Activated naive CD4-positive, alpha-beta T cell treated with anti-CD3 and anti-CD28 coated beads for 36 hours (primary cell): ENCODE measurements at regions not wholly inside any gene's neighbourhood (a gene's known extent, or its start where the extent isn't known, plus 50 kb on each side); places are given as distances from the start of the nearest gene placed in this dataset.

ENCODE experiments used
- CTCF ChIA-PET: fragments of 350-600 bp; sonication (Branson Sonifier 250); formaldehyde crosslinking; loops from one replicate; lab custom pipeline; 2021; ENCODE audit warnings: antibody characterized with exemption; lab: Charles Lee
- DNase-seq: peaks from one replicate; pipeline ENCODE4 v3.0.0-alpha.2; 2020
- H3K27ac Mint-ChIP-seq: one replicate; pipeline ENCODE4 v1.8.0; 2021; ENCODE audit warnings: mild to moderate bottlenecking, mixed read lengths
- H3K27me3 Mint-ChIP-seq: one replicate; pipeline ENCODE4 v1.8.0; 2021; ENCODE audit warnings: low read depth, mixed read lengths
- H3K36me3 Mint-ChIP-seq: one replicate; pipeline ENCODE4 v1.8.0; 2021; ENCODE audit warnings: low read depth, mixed read lengths
- H3K4me1 Mint-ChIP-seq: one replicate; pipeline ENCODE4 v1.8.0; 2021; ENCODE audit warnings: low read depth, mixed read lengths
- H3K4me3 Mint-ChIP-seq: one replicate; pipeline ENCODE4 v1.8.0; 2021; ENCODE audit warnings: mild to moderate bottlenecking, moderate library complexity, mixed read lengths
- H3K9me3 Mint-ChIP-seq: one replicate; pipeline ENCODE4 v1.8.0; 2021; ENCODE audit warnings: mixed read lengths
- intact Hi-C: fragments of 100-400 bp; cut with micrococcal nuclease; formaldehyde crosslinking; loops from one replicate; pipeline ENCODE4 v1.15.1; 2023

DNA sequence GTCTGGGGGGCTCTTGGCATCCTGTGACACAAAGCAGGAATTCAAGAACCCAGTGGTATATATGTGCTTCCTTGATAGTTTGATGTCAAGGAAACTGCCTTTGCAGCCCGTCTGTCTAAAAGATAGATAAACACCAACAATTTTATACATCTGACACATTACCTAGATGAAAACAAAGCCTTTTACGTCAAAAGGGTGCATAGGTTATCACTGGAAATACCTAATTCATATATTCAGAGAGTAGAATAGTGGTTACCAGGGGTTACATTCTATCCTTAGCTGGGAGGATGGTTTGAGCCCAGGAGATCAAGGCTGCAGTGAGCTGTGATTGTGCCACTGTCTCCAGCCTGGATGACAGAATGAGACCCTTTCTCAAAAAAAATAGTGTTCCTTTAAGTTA, 356.9 kb upstream of the RASGRP1 start:
- Mint-ChIP-seq H3K27ac (no peak overlapping the region), H3K27me3 (no peaks in the 10 kb centered on the region), H3K36me3 (no peaks in the 10 kb centered on the region), H3K4me1 (no peaks in the 10 kb centered on the region), H3K4me3 (no peak overlapping the region), H3K9me3 (no peaks in the 10 kb centered on the region)
- DNase-seq = no peak
- CTCF ChIA-PET = no interaction called here
- intact Hi-C loops = no loop called here

DNA sequence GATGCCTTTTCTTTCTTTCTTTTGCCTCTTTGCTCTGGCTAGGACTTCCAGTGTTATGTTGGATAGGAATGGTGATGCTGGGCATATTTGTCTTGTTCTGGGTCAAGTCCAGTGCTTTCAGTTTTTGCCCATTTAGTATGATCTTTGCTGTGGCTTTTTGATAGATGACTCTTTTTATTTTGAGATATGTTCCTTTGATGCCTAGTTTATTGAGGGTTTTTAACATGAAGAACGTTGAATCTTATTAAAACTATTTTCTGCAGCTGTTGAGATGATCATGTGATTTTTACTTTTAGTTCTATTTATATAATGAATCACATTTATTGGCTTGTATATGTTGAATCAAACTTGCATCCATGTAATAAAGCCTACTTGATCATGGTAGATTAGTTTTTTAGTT, 363.8 kb upstream of the RASGRP1 start:
- H3K9me3 Mint-ChIP-seq = no peaks in the 10 kb centered on the region
- no peak overlapping the region for H3K4me3 Mint-ChIP-seq
- intact Hi-C loops = no loop called here
- CTCF ChIA-PET = no interaction called here
- no peaks in the 10 kb centered on the region for H3K36me3 Mint-ChIP-seq
- peaks cover 5% of the 10 kb centered on the region for H3K27me3 Mint-ChIP-seq
- no peak for DNase-seq
- no peaks in the 10 kb centered on the region for H3K4me1 Mint-ChIP-seq
- no peak overlapping the region for H3K27ac Mint-ChIP-seq

DNA sequence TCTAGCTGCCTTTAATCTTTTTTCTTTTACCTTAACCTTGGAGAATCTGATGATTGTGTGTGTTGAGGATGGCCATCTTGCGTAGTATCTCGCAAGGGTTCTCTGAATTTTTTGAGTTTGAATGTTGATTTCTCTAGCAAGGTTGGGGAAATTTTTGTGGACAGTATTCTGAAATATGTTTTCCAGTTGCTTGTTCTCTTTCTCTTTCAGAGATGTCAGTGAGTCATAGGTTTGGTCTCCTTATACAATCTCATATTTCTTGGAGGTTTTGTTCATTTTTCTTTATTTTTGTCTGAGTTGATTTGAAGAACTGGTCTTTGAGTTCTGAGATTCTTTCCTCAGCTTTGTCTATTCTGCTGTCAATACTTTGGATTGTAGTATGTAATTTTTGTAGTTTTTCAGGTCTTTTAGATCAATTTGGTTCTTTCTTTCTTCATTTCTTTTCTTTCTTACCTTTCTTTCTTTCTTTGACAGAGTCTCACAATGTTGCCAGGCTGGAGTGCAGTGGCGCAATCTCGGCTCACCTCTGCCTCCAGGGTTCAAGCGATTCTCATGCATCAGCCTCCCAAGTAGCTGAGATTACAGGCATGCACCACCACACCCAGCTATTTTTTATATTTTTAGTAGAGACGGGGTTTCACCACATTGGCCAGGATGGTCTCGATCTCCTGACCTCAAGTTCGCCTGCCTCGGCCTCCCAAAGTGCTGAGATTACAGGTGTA, 366.4 kb upstream of the RASGRP1 start:
- H3K36me3 Mint-ChIP-seq = no peaks in the 10 kb centered on the region
- no peaks in the 10 kb centered on the region for H3K4me1 Mint-ChIP-seq
- no peak overlapping the region for H3K27ac Mint-ChIP-seq
- DNase-seq = no peak
- CTCF ChIA-PET = no interaction called here
- intact Hi-C loops = no loop called here
- no peak overlapping the region for H3K4me3 Mint-ChIP-seq
- peaks cover 12% of the 10 kb centered on the region for H3K27me3 Mint-ChIP-seq
- H3K9me3 Mint-ChIP-seq = no peaks in the 10 kb centered on the region

DNA sequence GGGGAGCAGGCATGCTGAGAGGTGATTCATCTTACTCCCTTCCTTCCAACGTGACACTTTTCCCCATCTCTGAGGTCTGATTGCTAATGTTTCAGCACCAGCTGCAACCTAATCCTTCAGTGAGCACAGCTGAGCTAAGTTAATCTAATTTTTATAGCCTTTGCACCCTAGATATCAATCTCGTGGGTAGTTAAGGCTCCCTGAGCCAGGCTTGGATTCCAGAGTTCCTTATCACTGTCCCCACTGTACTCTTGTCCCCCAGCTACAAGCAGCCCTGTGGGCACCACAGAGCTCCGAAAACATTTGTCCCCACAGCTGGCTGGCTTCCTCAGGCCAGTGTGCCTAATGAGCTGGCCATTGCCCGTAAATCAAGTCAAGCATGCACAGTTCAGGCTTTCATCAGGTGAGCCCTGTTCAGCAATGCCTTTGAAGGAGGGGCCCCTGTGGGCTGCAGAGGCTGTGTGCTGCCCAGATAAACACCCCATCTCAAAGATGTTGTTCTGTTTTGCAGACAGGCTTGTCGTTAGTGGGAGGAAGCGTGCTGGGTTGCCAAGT, 376.9 kb upstream of the RASGRP1 start:
- Mint-ChIP-seq H3K9me3 (no peaks in the 10 kb centered on the region), H3K36me3 (no peaks in the 10 kb centered on the region), H3K27ac (no peak overlapping the region), H3K4me1 (no peaks in the 10 kb centered on the region), H3K4me3 (no peak overlapping the region), H3K27me3 (peaks cover 3% of the 10 kb centered on the region)
- no peak for DNase-seq
- intact Hi-C loops = no loop called here
- CTCF ChIA-PET = no interaction called here

DNA sequence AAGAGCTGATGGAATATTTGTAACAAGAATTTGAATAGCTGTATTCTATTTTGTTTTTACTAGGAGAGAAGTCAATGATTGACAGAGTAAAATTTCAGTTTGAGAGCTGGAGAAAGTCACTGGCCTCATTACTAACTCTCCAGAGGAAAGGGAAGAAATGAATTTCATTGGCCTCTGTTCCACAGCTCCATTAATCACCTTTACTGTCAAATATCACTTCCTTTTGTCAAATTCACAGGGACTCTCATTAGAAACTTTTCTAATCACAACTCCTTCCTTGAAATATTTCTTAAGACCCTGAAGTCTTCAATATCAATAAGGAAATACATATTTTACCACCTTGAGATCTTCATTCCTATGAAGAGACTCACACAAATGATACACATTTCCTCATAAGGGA, 379.9 kb upstream of the RASGRP1 start:
- Mint-ChIP-seq H3K27ac (no peak overlapping the region), H3K27me3 (peaks cover 6% of the 10 kb centered on the region), H3K9me3 (no peaks in the 10 kb centered on the region), H3K36me3 (no peaks in the 10 kb centered on the region), H3K4me3 (no peak overlapping the region), H3K4me1 (no peaks in the 10 kb centered on the region)
- intact Hi-C loops = no loop called here
- CTCF ChIA-PET = no interaction called here
- DNase-seq = no peak

DNA sequence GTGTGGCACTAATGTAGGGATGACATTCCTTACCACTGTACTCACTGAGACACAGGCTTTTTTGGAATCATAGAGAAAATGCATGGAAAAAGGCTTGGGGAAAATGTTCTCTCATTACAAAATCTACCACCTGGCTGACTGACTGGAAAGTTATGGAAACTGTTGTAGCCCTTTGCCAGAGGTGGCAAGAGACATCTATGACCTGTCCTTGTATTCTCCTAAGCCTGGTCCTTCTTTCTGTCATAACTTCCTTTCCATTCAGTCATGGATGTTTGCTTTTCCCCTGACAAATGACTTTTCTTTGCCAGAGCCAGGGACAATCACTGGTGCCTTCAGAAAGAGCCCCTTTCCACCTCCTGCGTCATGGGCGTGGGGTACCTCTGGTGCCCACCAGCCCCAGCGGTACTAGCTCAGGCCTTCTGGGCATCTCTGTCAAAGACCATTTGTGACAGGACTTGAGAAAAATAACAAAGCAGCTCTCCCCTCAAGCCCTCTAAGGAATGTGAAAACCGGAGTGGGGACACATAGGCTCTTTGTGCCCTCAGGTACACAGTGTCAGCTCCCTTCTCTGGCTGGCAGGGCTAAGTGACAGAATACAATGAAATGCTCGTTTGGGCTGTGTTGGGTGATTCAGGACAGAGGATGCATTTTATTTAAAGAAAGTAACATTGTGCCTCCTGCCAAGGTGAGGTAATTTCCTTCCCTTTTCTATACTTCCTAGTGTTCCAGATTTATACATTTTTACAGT, 381.1 kb upstream of the RASGRP1 start:
- Mint-ChIP-seq H3K4me1 (no peaks in the 10 kb centered on the region), H3K4me3 (no peak overlapping the region), H3K27ac (no peak overlapping the region), H3K27me3 (peaks cover 7% of the 10 kb centered on the region), H3K9me3 (no peaks in the 10 kb centered on the region), H3K36me3 (no peaks in the 10 kb centered on the region)
- CTCF ChIA-PET = interaction anchor here (0.6 kb wide), 1 partner anchor 932 kb away, joined by 4 read pairs; no protein-coding TSS in a partner anchor
- intact Hi-C loops = no loop called here
- DNase-seq = no peak

DNA sequence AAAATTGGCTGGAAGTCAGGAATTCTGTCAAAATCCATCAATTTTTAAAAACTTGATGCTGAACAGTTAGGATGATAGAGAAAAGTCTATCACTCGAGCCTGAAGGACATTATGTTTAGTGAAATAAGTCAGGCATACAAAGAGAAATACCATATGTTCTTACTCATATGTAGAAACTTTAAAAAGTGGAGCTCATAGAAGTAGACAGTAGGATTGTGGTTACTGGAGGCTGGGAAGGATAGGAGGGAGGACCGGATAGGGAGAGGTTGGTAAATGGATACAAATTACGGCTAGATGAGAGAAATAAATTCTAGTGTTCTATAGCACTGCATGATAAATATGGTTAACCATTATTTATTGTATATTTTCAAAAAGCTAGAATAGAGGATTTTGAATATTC, 389.5 kb upstream of the RASGRP1 start:
- CTCF ChIA-PET = interaction anchor here (1.0 kb wide), 1 partner anchor 137 kb away, joined by 3 read pairs; no protein-coding TSS in a partner anchor
- Mint-ChIP-seq H3K27me3 (peaks cover 4% of the 10 kb centered on the region), H3K36me3 (no peaks in the 10 kb centered on the region), H3K4me1 (no peaks in the 10 kb centered on the region), H3K4me3 (no peak overlapping the region), H3K27ac (no peak overlapping the region), H3K9me3 (no peaks in the 10 kb centered on the region)
- intact Hi-C loops = no loop called here
- DNase-seq = no peak

DNA sequence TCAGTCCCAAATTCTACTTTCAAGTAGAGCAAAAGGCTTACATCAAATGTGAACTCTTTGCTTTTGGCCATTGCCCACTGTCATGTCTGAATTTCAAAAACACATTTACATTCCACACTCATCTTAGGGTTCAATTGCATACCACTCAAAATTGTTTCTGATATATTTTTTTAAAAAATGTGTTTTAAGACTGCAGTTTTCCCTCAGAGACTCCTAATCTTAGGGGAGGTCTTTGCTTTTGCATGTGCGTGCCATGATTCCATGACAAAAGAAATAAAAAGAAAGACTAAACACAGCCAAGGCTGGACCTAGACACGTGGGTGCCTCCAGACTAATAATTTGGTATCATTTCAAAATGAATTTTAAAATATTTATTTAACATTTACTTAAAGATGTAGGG, 396.8 kb upstream of the RASGRP1 start:
- Mint-ChIP-seq H3K9me3 (no peaks in the 10 kb centered on the region), H3K27ac (no peak overlapping the region)
- CTCF ChIA-PET = no interaction called here

DNA sequence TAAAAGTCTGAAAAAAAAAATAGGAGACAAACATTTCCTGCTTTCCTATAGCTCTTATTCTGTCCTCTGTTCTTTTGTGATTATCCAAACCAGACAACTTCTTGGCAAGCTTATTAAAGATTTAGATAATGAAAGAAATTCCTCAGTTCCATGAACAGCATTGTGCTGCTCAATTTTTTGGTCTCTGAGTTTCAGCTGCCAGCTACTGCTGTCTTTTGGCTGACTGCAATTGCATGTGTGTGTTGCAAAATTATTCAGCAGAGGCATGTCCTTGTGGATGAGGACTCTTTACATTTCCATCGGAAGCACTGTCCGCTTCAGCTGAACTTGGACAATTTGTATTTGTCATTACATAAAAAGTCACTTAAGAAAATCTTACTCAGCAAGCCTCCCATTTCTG, 397.3 kb upstream of the RASGRP1 start:
- H3K27ac Mint-ChIP-seq = no peak overlapping the region
- DNase-seq = no peak
- H3K4me1 Mint-ChIP-seq = no peaks in the 10 kb centered on the region
- no peak overlapping the region for H3K4me3 Mint-ChIP-seq
- H3K27me3 Mint-ChIP-seq = peaks cover 9% of the 10 kb centered on the region
- CTCF ChIA-PET = no interaction called here
- H3K9me3 Mint-ChIP-seq = no peaks in the 10 kb centered on the region
- intact Hi-C loops = no loop called here
- no peaks in the 10 kb centered on the region for H3K36me3 Mint-ChIP-seq

More for the DNA sequence above, 396.8 kb upstream of the RASGRP1 start:
- no peaks in the 10 kb centered on the region for H3K4me1 Mint-ChIP-seq
- peaks cover 4% of the 10 kb centered on the region for H3K27me3 Mint-ChIP-seq
- intact Hi-C loops = no loop called here
- no peak for DNase-seq
- no peaks in the 10 kb centered on the region for H3K36me3 Mint-ChIP-seq
- no peak overlapping the region for H3K4me3 Mint-ChIP-seq

DNA sequence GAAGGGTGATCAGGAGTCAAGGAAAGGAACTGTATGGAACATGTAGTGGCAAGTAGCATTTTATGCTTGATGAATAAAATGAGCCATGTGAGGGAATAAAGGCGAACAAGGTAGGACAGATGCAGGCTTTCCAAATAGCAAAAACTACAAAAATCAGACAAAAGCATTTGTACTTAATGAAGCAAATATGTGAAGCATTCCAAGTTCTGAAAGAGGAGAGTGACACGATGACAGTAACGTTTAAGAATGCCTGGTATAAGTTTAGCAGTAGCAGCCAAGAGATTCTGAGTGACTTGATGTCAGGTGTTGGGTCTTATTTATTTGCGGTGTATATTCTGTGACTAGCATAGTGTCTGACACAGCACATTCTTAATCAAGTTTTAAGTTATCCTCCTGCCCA, 408.2 kb upstream of the RASGRP1 start:
- intact Hi-C loops = no loop called here
- DNase-seq = no peak
- H3K36me3 Mint-ChIP-seq = no peaks in the 10 kb centered on the region
- no peak overlapping the region for H3K27ac Mint-ChIP-seq
- no peak overlapping the region for H3K4me3 Mint-ChIP-seq
- CTCF ChIA-PET = no interaction called here
- peaks cover 11% of the 10 kb centered on the region for H3K9me3 Mint-ChIP-seq
- peaks cover 5% of the 10 kb centered on the region for H3K27me3 Mint-ChIP-seq
- H3K4me1 Mint-ChIP-seq = no peaks in the 10 kb centered on the region

DNA sequence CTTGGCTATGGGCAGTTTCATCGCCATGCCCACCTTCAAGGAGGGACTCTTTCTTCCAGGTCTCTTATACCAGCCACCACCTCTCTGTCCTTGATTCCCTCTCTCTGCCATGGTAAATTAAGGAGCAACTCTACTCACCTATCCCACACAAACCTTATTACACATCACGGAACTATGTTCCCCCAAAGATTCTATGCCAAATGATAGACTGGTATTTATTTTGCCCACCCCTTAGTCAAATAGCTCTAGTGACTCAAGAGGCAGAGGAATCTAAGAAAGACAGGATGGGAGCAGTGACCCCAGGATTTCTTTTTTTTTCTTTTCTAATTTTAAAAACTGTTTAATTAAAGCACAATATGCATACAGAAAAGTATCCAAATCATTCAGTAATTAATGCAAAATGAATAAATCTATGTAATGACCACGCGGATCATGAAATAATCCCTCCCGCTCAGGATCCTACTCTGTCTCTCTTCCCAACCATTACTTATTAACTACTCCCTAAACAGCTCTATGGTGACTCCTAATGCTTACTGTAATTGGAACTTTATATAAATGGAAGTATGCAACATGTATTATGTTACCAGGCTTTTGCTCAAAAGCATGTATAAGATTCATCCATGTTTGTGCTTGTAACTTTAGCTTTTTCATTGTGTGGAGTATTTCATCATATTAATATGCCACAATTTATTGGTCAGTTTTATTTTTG, 410.8 kb upstream of the RASGRP1 start:
- DNase-seq = no peak
- Mint-ChIP-seq H3K4me3 (no peak overlapping the region), H3K36me3 (no peaks in the 10 kb centered on the region), H3K27me3 (peaks cover 2% of the 10 kb centered on the region), H3K4me1 (no peaks in the 10 kb centered on the region), H3K9me3 (peaks cover 16% of the 10 kb centered on the region), H3K27ac (no peak overlapping the region)
- intact Hi-C loops = no loop called here
- CTCF ChIA-PET = no interaction called here

DNA sequence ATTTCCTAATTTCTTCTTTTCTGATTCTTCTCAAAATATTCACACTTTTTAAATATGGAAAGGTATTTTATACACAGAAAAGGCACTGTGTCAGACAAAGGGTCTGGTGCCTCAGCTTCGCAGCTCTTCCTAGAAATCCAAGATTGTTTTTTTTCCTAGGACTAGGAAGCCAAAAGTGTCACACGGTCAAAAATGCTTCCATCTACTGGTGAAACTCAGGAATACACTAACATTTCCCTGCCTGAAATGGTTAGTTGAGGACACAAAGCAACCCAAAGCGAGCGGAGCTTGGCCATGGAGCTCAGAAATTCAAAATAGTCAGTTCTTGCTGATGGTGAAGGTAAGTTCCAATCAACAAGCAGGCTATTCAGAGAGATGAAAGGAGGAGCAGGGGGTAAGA, 426.5 kb upstream of the RASGRP1 start:
- Mint-ChIP-seq H3K4me1 (no peaks in the 10 kb centered on the region), H3K36me3 (no peaks in the 10 kb centered on the region)
- intact Hi-C loops = no loop called here

More for the DNA sequence above, 426.5 kb upstream of the RASGRP1 start:
- no peak overlapping the region for H3K4me3 Mint-ChIP-seq
- no peak for DNase-seq
- H3K27me3 Mint-ChIP-seq = peaks cover 2% of the 10 kb centered on the region
- CTCF ChIA-PET = no interaction called here
- H3K27ac Mint-ChIP-seq = no peak overlapping the region
- H3K9me3 Mint-ChIP-seq = no peaks in the 10 kb centered on the region
